Fibroblast of pulmonary artery (primary cell): ENCODE measurements at regions not wholly inside any gene's neighbourhood (a gene's known extent, or its start where the extent isn't known, plus 50 kb on each side); places are given as distances from the start of the nearest gene placed in this dataset.

Experiments
- DNase-seq: peaks from one replicate; pipeline ENCODE4 v3.0.0-alpha.2; 2010; ENCODE audit warnings: low read depth
- H3K4me3 ChIP-seq: replicated peaks from 2 replicates; pipeline ENCODE4 v1.5.1; 2011; ENCODE audit warnings: low read depth, mild to moderate bottlenecking, control low read depth, low read length, moderate library complexity
- CTCF ChIP-seq: IDR thresholded peaks from 2 replicates; pipeline ENCODE4 v1.5.1; 2011; ENCODE audit warnings: mild to moderate bottlenecking, control low read depth, low read length, inconsistent platforms; ENCODE audit errors: missing control alignments

DNA sequence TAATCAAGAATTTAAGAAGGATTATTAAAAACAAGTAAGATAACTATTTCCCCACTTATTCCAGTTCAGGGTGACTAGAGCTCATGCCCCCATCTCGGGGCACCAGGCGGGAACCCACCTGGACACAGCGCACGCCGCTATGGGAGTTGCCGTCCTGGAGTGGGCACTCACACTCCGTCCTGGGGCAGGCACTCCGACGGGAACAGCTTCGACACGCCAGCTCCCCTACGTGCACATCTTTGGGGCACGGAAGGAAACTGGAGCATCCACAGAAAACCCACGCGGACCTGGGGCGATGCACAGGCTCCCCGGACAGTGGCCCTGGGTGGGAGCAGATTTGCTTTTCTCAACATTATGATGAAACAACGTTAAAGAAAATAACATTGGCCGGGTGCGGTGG is 52.0 kb upstream of the GATA5 start:
- H3K4me3 ChIP-seq: no peak overlapping the region
- no peak for TF ChIP-seq CTCF
- no peak for DNase-seq

- TF ChIP-seq CTCF: no peak
- no peak overlapping the region for H3K4me3 ChIP-seq
- DNase-seq: no peak
These were observed 53.4 kb upstream of the GATA5 start for GRCh38 chr20:62528983-62529891.

DNA sequence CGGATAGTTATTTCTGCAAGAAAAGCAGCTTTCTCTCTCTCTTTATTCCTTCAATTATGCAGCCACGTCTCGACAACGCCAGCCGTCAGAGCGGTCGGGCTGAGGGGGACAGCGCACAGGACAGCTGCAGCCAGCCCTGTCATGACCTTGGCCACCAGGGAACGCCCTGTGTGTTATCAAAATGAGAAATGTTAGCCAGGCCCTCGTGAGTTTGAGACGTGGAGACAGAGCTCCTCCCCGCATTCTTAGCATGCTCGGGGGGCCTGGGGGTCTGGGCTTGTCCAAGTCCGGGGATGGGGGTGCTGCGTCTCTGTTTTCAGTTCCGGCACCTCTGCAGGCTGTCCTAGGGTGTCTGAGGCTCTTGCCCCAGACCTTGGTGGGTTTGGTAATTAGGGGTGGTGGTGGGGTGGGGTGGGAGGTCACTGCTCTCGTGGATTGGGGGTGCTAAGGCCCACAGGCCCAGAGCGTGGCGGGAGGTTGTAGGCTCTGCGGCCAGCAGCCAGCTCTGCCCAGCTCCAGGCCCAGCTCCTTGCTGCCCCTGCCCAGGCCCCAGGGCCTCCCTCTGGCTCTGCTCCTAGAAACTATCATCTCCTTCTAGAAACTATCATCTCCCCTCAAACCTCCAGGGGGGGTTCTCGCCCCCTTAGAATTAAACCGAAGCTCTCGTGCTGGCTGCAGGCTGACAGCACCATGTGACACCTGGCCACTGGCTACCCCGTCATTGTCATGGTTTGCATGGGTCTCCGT is 54.3 kb upstream of the GATA5 start:
- TF ChIP-seq CTCF: no peak

GRCh38 chr20:62530643-62531032 is 54.8 kb upstream of the GATA5 start:
- DNase-seq: no peak
- TF ChIP-seq CTCF: no peak
- H3K4me3 ChIP-seq: no peak overlapping the region

More for the DNA sequence above, 54.3 kb upstream of the GATA5 start:
- no peak overlapping the region for H3K4me3 ChIP-seq
- no peak for DNase-seq

GRCh38 chr20:62531046-62531838 is 55.4 kb upstream of the GATA5 start:
- no peak for TF ChIP-seq CTCF
- no peak overlapping the region for H3K4me3 ChIP-seq
- no peak for DNase-seq

DNA sequence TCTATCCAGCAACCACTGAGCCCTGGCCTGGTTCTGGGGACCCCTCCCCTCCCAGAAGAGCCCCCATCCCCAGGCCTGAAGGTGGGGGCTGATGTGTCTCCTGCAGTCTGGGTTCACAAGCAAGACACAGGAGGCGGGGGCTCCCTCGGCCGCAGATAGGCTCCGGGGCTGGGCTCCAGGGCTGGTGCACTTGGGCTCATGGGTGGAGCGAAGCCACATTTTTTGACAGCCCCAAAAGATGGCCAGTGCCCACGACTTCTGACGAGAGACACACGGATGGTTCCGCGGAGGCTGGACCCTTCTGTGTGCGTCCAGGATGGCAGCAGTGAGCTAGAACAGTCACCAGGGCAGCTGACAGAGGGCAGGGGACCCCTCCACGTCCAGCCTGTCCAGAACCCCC is 57.1 kb upstream of the GATA5 start:
- no peak overlapping the region for H3K4me3 ChIP-seq
- TF ChIP-seq CTCF: no peak
- no peak for DNase-seq
